ENCODE measurements at regions not wholly inside any gene's neighbourhood (a gene's known extent, or its start where the extent isn't known, plus 50 kb on each side); places are given as distances from the start of the nearest gene placed in this dataset.

DNA sequence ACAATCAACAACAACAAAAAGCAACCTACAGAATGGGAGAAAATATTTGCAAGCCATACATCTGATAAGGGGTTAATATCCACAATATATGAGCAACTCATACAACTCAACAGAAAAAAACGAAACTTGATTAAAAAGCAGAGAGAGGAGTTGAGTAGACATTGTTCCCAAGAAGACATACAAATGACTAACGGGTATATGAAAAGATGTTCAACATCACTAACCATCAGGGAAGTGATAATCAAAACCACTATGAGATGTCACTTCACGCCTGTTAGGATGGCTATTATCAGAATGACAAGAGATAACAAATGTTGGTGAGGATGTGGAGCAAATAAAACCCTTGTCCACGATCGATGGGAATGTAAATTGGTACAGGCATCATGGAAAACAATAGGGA lies 145.9 kb downstream of the NRN1 start:
- no peaks in the 10 kb centered on the region for H3K36me3 ChIP-seq (ENCODE audit: control insufficient read depth, insufficient read depth, low read length)
- TF ChIP-seq, protein P1, sequence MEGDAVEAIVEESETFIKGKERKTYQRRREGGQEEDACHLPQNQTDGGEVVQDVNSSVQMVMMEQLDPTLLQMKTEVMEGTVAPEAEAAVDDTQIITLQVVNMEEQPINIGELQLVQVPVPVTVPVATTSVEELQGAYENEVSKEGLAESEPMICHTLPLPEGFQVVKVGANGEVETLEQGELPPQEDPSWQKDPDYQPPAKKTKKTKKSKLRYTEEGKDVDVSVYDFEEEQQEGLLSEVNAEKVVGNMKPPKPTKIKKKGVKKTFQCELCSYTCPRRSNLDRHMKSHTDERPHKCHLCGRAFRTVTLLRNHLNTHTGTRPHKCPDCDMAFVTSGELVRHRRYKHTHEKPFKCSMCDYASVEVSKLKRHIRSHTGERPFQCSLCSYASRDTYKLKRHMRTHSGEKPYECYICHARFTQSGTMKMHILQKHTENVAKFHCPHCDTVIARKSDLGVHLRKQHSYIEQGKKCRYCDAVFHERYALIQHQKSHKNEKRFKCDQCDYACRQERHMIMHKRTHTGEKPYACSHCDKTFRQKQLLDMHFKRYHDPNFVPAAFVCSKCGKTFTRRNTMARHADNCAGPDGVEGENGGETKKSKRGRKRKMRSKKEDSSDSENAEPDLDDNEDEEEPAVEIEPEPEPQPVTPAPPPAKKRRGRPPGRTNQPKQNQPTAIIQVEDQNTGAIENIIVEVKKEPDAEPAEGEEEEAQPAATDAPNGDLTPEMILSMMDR (IDR thresholded peaks at IDR 0.05; ENCODE audit: insufficient read depth in 1 of 2, low read depth in 1 of 2, low read length in 1 of 2, severe bottlenecking in 1 of 2, unreplicated experiment in 1 of 2), result no peak
- intact Hi-C loops (cut with micrococcal nuclease; ENCODE audit: unreplicated experiment), result no loop called here
- no peaks in the 10 kb centered on the region for H3K27me3 ChIP-seq (replicated peaks; ENCODE audit: control insufficient read depth, insufficient read depth, low read length)
- H3K4me3 ChIP-seq (ENCODE audit: low read depth, low read length), result no peak overlapping the region
- Mint-ChIP-seq H3K27me3 (ENCODE audit: insufficient read depth, unreplicated experiment) (peaks cover 2% of the 10 kb centered on the region), H3K27ac (ENCODE audit: unreplicated experiment) (no peak overlapping the region), H3K4me1 (ENCODE audit: low read depth, unreplicated experiment) (no peaks in the 10 kb centered on the region), H3K4me3 (ENCODE audit: unreplicated experiment) (no peak overlapping the region), H3K9me3 (ENCODE audit: unreplicated experiment) (no peaks in the 10 kb centered on the region), H3K36me3 (ENCODE audit: insufficient read depth, unreplicated experiment) (no peaks in the 10 kb centered on the region)
- DNase-seq, result no peak
- POLR2A ChIA-PET, result no interaction called here
- BruUV-seq (replicated peaks), result no TSS peak
- H3K9me3 ChIP-seq, result no peaks in the 10 kb centered on the region
- no peaks in the 10 kb centered on the region for H3K4me1 ChIP-seq
- CTCF ChIA-PET, result no interaction called here

DNA sequence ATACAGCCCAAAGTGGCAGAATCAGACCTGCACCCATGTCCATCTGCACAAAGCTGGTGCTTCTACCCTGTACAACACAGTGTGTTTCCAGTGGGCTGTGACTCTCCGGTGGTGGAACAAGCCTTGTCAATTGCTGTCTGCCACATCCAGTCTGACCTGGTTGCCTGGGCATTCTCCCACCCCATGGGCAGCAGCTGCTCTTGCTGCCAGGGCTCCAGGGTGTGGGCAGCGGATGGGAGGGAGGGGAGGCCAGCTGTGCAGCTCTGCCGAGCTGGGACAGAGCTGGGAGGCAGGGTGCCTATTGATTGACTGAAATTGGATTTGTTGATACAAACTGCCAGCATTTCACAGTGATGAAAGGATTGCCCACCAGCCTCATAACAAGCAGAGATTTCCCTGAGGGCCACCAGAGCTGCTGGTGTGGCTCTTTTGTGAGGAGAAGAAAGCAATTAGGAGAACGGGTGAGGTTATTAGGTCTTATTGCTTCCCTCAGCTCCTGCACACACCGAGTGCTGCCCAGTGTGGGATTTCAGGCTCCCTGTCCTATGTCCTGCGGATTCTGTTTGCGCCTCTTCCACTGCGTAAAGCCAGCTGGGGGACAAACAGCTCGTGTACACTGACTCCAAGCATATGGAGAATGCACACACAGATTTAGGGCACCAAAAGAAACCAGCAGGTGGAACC lies 150.8 kb downstream of the NRN1 start:
- H3K27me3 Mint-ChIP-seq (ENCODE audit: insufficient read depth, unreplicated experiment), result peaks cover 12% of the 10 kb centered on the region
- TF ChIP-seq, protein P1 (IDR thresholded peaks at IDR 0.05; ENCODE audit: insufficient read depth in 1 of 2, low read depth in 1 of 2, low read length in 1 of 2, severe bottlenecking in 1 of 2, unreplicated experiment in 1 of 2), result no peak
- H3K9me3 ChIP-seq, result no peaks in the 10 kb centered on the region
- no peak for DNase-seq
- no peaks in the 10 kb centered on the region for H3K9me3 Mint-ChIP-seq (ENCODE audit: unreplicated experiment)
- H3K36me3 Mint-ChIP-seq (ENCODE audit: insufficient read depth, unreplicated experiment), result no peaks in the 10 kb centered on the region
- no peaks in the 10 kb centered on the region for H3K36me3 ChIP-seq (ENCODE audit: control insufficient read depth, insufficient read depth, low read length)
- H3K27ac Mint-ChIP-seq (ENCODE audit: unreplicated experiment), result no peak overlapping the region
- ChIA-PET CTCF (no interaction called here), POLR2A (no interaction called here)
- no peaks in the 10 kb centered on the region for H3K4me1 ChIP-seq
- no peak overlapping the region for H3K4me3 ChIP-seq (ENCODE audit: low read depth, low read length)
- intact Hi-C loops (cut with micrococcal nuclease; ENCODE audit: unreplicated experiment), result no loop called here
- H3K27me3 ChIP-seq (replicated peaks; ENCODE audit: control insufficient read depth, insufficient read depth, low read length), result no peaks in the 10 kb centered on the region
- no peaks in the 10 kb centered on the region for H3K4me1 Mint-ChIP-seq (ENCODE audit: low read depth, unreplicated experiment)
- no TSS peak for BruUV-seq (replicated peaks)
- H3K4me3 Mint-ChIP-seq (ENCODE audit: unreplicated experiment), result no peak overlapping the region

DNA sequence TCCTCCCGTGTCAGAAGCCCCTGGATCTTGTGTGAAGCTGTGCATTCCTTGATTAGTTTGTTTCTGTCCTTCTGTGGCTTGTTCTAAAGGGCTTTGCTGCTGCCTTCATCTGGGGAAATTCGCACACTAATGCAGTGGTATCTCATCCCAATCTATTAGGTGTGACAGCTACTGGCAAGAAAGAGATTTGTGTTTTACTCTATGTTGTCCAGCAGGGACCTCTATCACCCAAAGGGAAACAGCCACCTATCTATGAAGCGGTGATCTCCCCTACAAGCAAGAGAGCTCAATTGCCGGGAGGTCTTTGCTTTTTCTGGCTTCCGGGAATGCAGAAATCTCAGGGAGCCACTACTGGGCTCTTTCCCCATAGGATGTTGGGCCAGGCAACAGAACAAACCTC lies 151.8 kb downstream of the NRN1 start:
- BruUV-seq (replicated peaks), result no TSS peak
- no peak overlapping the region for H3K4me3 Mint-ChIP-seq (ENCODE audit: unreplicated experiment)
- peaks cover 15% of the 10 kb centered on the region for H3K27me3 Mint-ChIP-seq (ENCODE audit: insufficient read depth, unreplicated experiment)
- no peaks in the 10 kb centered on the region for H3K4me1 Mint-ChIP-seq (ENCODE audit: low read depth, unreplicated experiment)
- TF ChIP-seq, protein P1 (IDR thresholded peaks at IDR 0.05; ENCODE audit: insufficient read depth in 1 of 2, low read depth in 1 of 2, low read length in 1 of 2, severe bottlenecking in 1 of 2, unreplicated experiment in 1 of 2), result peak in 1 of 2 experiments; percentile 8
- no peak overlapping the region for H3K27ac Mint-ChIP-seq (ENCODE audit: unreplicated experiment)
- H3K9me3 Mint-ChIP-seq (ENCODE audit: unreplicated experiment), result no peaks in the 10 kb centered on the region
- no peaks in the 10 kb centered on the region for H3K27me3 ChIP-seq (replicated peaks; ENCODE audit: control insufficient read depth, insufficient read depth, low read length)
- ChIA-PET POLR2A (no interaction called here), CTCF (interaction anchor here (0.6 to 0.7 kb wide), 2 partner anchors 37 to 202 kb away, joined by 3 to 5 read pairs; no protein-coding TSS in a partner anchor)
- no peak for DNase-seq
- no peak overlapping the region for H3K4me3 ChIP-seq (ENCODE audit: low read depth, low read length)
- H3K36me3 Mint-ChIP-seq (ENCODE audit: insufficient read depth, unreplicated experiment), result no peaks in the 10 kb centered on the region
- no peaks in the 10 kb centered on the region for H3K4me1 ChIP-seq
- no peaks in the 10 kb centered on the region for H3K36me3 ChIP-seq (ENCODE audit: control insufficient read depth, insufficient read depth, low read length)
- no peaks in the 10 kb centered on the region for H3K9me3 ChIP-seq
- intact Hi-C loops (cut with micrococcal nuclease; ENCODE audit: unreplicated experiment), result no loop called here

Data from Caco-2 (cell line).